ENCODE measurements at regions not wholly inside any gene's neighbourhood (a gene's known extent, or its start where the extent isn't known, plus 50 kb on each side); places are given as distances from the start of the nearest gene placed in this dataset.
"Not testable (repeated sequence)": the region's sequence is repeated elsewhere in the genome, so short reads cannot be mapped to it uniquely, and the experiment has no call there.

DNA sequence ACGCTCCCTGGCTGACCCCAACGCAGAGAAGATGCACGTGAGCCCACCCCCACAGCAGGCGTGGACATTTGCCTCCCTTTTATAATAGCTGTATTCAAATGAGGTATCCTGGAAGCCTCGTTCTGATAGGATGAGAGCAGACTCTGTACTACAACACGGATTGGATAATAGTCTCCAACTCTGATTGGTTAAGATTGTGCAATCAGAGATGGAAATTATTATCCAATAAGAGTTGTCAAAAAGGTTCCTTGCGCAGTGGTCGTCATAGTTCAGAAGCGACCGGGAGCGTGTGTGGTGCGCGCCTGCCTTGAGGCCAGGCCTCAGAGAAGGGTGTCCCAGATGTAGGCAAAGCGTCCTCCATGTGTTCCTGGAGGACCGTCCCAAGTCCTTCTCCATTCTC is 104.6 kb downstream of the USP22 start:
- no peak for TF ChIP-seq CTCF (IDR thresholded peaks at IDR 0.05)
- no peak overlapping the region for H3K4me2 ChIP-seq (ENCODE audit: low read length)
- no peaks in the 10 kb centered on the region for H3K36me3 ChIP-seq (ENCODE audit: control insufficient read depth, insufficient read depth, low read length)
- no peaks in the 10 kb centered on the region for H3K4me1 ChIP-seq
- H3K4me3 ChIP-seq (ENCODE audit: low read depth, low read length), result no peak overlapping the region
- H3K9ac ChIP-seq, result no peak overlapping the region
- no peaks in the 10 kb centered on the region for H3K79me2 ChIP-seq
- H3K27ac ChIP-seq, result no peak overlapping the region
- no peak overlapping the region for H2AFZ ChIP-seq
- no peaks in the 10 kb centered on the region for H3K27me3 ChIP-seq (ENCODE audit: control insufficient read depth, insufficient read depth, low read length)
- H3K9me3 ChIP-seq (ENCODE audit: control insufficient read depth, low read length), result no peaks in the 10 kb centered on the region

GRCh38 chr17:20938988-20939615 is 103.7 kb downstream of the USP22 start:
- H3K4me2 ChIP-seq (ENCODE audit: low read length), result no peak overlapping the region
- no peak overlapping the region for H3K27ac ChIP-seq
- no peaks in the 10 kb centered on the region for H3K4me1 ChIP-seq
- H3K27me3 ChIP-seq (ENCODE audit: control insufficient read depth, insufficient read depth, low read length), result no peaks in the 10 kb centered on the region
- H2AFZ ChIP-seq, result no peak overlapping the region
- no peaks in the 10 kb centered on the region for H3K36me3 ChIP-seq (ENCODE audit: control insufficient read depth, insufficient read depth, low read length)
- TF ChIP-seq CTCF (IDR thresholded peaks at IDR 0.05), result no peak
- H3K4me3 ChIP-seq (ENCODE audit: low read depth, low read length), result no peak overlapping the region
- no peaks in the 10 kb centered on the region for H3K79me2 ChIP-seq
- H3K9ac ChIP-seq, result no peak overlapping the region
- H3K9me3 ChIP-seq (ENCODE audit: control insufficient read depth, low read length), result no peaks in the 10 kb centered on the region

DNA sequence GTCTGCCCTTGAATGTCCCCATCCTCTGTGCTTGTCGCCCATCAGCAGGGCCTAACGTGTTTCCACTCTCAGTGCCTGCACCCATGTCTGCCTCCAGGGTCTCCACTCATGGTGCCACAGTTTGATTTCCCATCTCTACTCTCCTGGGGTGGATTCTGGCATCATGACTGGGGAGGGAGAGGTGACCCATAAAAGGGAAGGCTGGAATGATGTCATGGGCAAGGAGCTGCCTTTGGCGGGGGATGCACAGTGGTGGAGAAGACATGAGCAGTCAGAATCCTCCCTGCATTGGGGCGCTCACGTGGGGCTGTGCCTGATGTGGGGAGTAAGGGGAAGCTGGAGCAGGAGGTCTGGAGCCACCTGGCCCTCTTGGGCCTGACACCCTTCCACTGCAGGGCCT is 100.9 kb downstream of the USP22 start:
- Histone ChIP-seq H3K9me3 (ENCODE audit: control insufficient read depth, low read length) (no peaks in the 10 kb centered on the region), H3K27me3 (ENCODE audit: control insufficient read depth, insufficient read depth, low read length) (no peaks in the 10 kb centered on the region), H3K4me3 (ENCODE audit: low read depth, low read length) (no peak overlapping the region), H3K4me1 (no peaks in the 10 kb centered on the region), H3K36me3 (ENCODE audit: control insufficient read depth, insufficient read depth, low read length) (no peaks in the 10 kb centered on the region), H3K4me2 (ENCODE audit: low read length) (no peak overlapping the region), H2AFZ (no peak overlapping the region), H3K27ac (no peak overlapping the region), H3K9ac (no peak overlapping the region), H3K79me2 (no peaks in the 10 kb centered on the region)
- TF ChIP-seq CTCF (IDR thresholded peaks at IDR 0.05), result no peak

GRCh38 chr17:20944014-20944865 is 98.6 kb downstream of the USP22 start:
- Histone ChIP-seq H3K9me3 (ENCODE audit: control insufficient read depth, low read length) (no peaks in the 10 kb centered on the region), H3K4me2 (ENCODE audit: low read length) (no peak overlapping the region), H3K27ac (no peak overlapping the region), H3K36me3 (ENCODE audit: control insufficient read depth, insufficient read depth, low read length) (no peaks in the 10 kb centered on the region), H3K4me3 (ENCODE audit: low read depth, low read length) (no peak overlapping the region), H2AFZ (no peak overlapping the region), H3K27me3 (ENCODE audit: control insufficient read depth, insufficient read depth, low read length) (no peaks in the 10 kb centered on the region), H3K9ac (no peak overlapping the region), H3K4me1 (no peaks in the 10 kb centered on the region), H3K79me2 (no peaks in the 10 kb centered on the region)
- peak; percentile 58 for TF ChIP-seq CTCF (IDR thresholded peaks at IDR 0.05)

DNA sequence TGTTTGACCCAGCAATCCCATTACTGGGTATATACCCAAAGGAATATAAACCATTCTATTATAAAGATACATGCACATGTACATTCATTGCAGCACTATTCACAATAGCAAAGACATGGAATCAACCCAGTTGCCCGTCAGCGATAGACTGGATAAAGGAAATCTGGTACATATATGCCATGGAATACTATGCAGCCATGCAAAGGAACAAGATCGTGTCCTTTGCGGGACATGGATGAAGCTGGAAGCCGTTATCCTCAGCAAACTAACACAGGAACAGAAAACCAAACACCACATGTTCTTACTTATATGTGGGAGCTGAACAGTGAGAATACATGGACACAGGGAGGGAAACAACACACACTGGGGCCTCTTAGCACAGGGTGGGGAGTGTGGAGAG is 95.1 kb downstream of the USP22 start:
- H3K79me2 ChIP-seq, H3K4me1 ChIP-seq: not testable (repeated sequence)

More for the DNA sequence above, 95.1 kb downstream of the USP22 start:
- not testable (repeated sequence) for H3K36me3 ChIP-seq (ENCODE audit: control insufficient read depth, insufficient read depth, low read length); H3K4me2 ChIP-seq (ENCODE audit: low read length); H3K27me3 ChIP-seq (ENCODE audit: control insufficient read depth, insufficient read depth, low read length); H3K9ac ChIP-seq; H3K27ac ChIP-seq; H2AFZ ChIP-seq; H3K9me3 ChIP-seq (ENCODE audit: control insufficient read depth, low read length); H3K4me3 ChIP-seq (ENCODE audit: low read depth, low read length)
